ENCODE measurements at regions not wholly inside any gene's neighbourhood (a gene's known extent, or its start where the extent isn't known, plus 50 kb on each side); places are given as distances from the start of the nearest gene placed in this dataset.

- H3K4me3 ChIP-seq (ENCODE audit: low read depth, low read length) = no peak overlapping the region
Observed at GRCh38 chr6:18748314-18748713, 361.2 kb downstream of the RNF144B start.

GRCh38 chr6:18752278-18753068, 365.3 kb downstream of the RNF144B start:
- no peak overlapping the region for H3K4me3 ChIP-seq (ENCODE audit: low read depth, low read length)

GRCh38 chr6:18753076-18753475, 365.9 kb downstream of the RNF144B start:
- H3K4me3 ChIP-seq (ENCODE audit: low read depth, low read length) = no peak overlapping the region

- no peak overlapping the region for H3K4me3 ChIP-seq (ENCODE audit: low read depth, low read length)
Observed at GRCh38 chr6:18763086-18763485, 375.9 kb downstream of the RNF144B start.

GRCh38 chr6:18784794-18785193, 397.6 kb downstream of the RNF144B start:
- H3K4me3 ChIP-seq (ENCODE audit: low read depth, low read length) = no peak overlapping the region

- no peak overlapping the region for H3K4me3 ChIP-seq (ENCODE audit: low read depth, low read length)
Observed at GRCh38 chr6:18785810-18786490, 398.8 kb downstream of the RNF144B start.

- no peak overlapping the region for H3K4me3 ChIP-seq (ENCODE audit: low read depth, low read length)
Observed at GRCh38 chr6:18792866-18793265, 405.7 kb downstream of the RNF144B start.

GRCh38 chr6:18795726-18796125, 408.6 kb downstream of the RNF144B start:
- no peak overlapping the region for H3K4me3 ChIP-seq (ENCODE audit: low read depth, low read length)

GRCh38 chr6:18820725-18821124, 433.6 kb downstream of the RNF144B start:
- no peak overlapping the region for H3K4me3 ChIP-seq (ENCODE audit: low read depth, low read length)

- H3K4me3 ChIP-seq (ENCODE audit: low read depth, low read length) = no peak overlapping the region
Observed at GRCh38 chr6:18823782-18824386, 436.7 kb downstream of the RNF144B start.

- no peak overlapping the region for H3K4me3 ChIP-seq (ENCODE audit: low read depth, low read length)
Observed at GRCh38 chr6:18829272-18829870, 442.2 kb downstream of the RNF144B start.

- no peak overlapping the region for H3K4me3 ChIP-seq (ENCODE audit: low read depth, low read length)
Observed at GRCh38 chr6:18835976-18836375, 448.8 kb downstream of the RNF144B start.

- H3K4me3 ChIP-seq (ENCODE audit: low read depth, low read length) = no peak overlapping the region
Observed at GRCh38 chr6:18837013-18837412, 449.9 kb downstream of the RNF144B start.

GRCh38 chr6:18842534-18842933, 455.4 kb downstream of the RNF144B start:
- H3K4me3 ChIP-seq (ENCODE audit: low read depth, low read length) = no peak overlapping the region

GRCh38 chr6:18845896-18846295, 458.7 kb downstream of the RNF144B start:
- no peak overlapping the region for H3K4me3 ChIP-seq (ENCODE audit: low read depth, low read length)

GRCh38 chr6:18846327-18846726, 459.2 kb downstream of the RNF144B start:
- no peak overlapping the region for H3K4me3 ChIP-seq (ENCODE audit: low read depth, low read length)

- no peak overlapping the region for H3K4me3 ChIP-seq (ENCODE audit: low read depth, low read length)
Observed at GRCh38 chr6:18861204-18861603, 474.1 kb downstream of the RNF144B start.

- H3K4me3 ChIP-seq (ENCODE audit: low read depth, low read length) = no peak overlapping the region
Observed at GRCh38 chr6:18883268-18883667, 496.1 kb downstream of the RNF144B start.

GRCh38 chr6:18883851-18884250, 496.7 kb downstream of the RNF144B start:
- no peak overlapping the region for H3K4me3 ChIP-seq (ENCODE audit: low read depth, low read length)

- no peak overlapping the region for H3K4me3 ChIP-seq (ENCODE audit: low read depth, low read length)
Observed at GRCh38 chr6:18893540-18894269, 506.6 kb downstream of the RNF144B start.

- no peak overlapping the region for H3K4me3 ChIP-seq (ENCODE audit: low read depth, low read length)
Observed at GRCh38 chr6:18897350-18897749, 510.2 kb downstream of the RNF144B start.
